ELF-1 (cell line): ENCODE measurements at regions not wholly inside any gene's neighbourhood (a gene's known extent, or its start where the extent isn't known, plus 50 kb on each side); places are given as distances from the start of the nearest gene placed in this dataset.
"Not testable (repeated sequence)": the region's sequence is repeated elsewhere in the genome, so short reads cannot be mapped to it uniquely, and the experiment has no call there.

Experiments used
- DNase-seq: peaks from one replicate; pipeline ENCODE4 v3.0.0-alpha.2; 2016; ENCODE audit warnings: low read depth, low spot score

- DNase-seq: no peak
Observed at GRCh38 chr5:18778225-18778624, 1144.0 kb downstream of the TAF11L14 start.

- DNase-seq: no peak
Observed at GRCh38 chr5:18789218-18789998, 1155.1 kb downstream of the TAF11L14 start.

- no peak for DNase-seq
Observed at GRCh38 chr5:18792145-18792544, 1157.9 kb downstream of the TAF11L14 start.

- DNase-seq: peak; percentile 21
Observed at GRCh38 chr5:18797222-18797621, 1163.0 kb downstream of the TAF11L14 start.

- DNase-seq: peak; percentile 88
Observed at GRCh38 chr5:18798058-18798457, 1163.8 kb downstream of the TAF11L14 start.

GRCh38 chr5:18799482-18800128, 1165.3 kb downstream of the TAF11L14 start:
- peak; percentile 41 for DNase-seq

- DNase-seq: no peak
Observed at GRCh38 chr5:18800293-18801025, 1166.2 kb downstream of the TAF11L14 start.

- not testable (repeated sequence) for DNase-seq
Observed at GRCh38 chr5:18801413-18801812, 1167.2 kb downstream of the TAF11L14 start.

GRCh38 chr5:18802336-18802735, 1168.1 kb downstream of the TAF11L14 start:
- no peak for DNase-seq

GRCh38 chr5:18805376-18805775, 1171.1 kb downstream of the TAF11L14 start:
- no peak for DNase-seq

GRCh38 chr5:18807256-18808149, 1173.2 kb downstream of the TAF11L14 start:
- no peak for DNase-seq

- no peak for DNase-seq
Observed at GRCh38 chr5:18811661-18812060, 1176.3 kb downstream of the CDH18 start.

GRCh38 chr5:18828351-18828750, 1159.6 kb downstream of the CDH18 start:
- DNase-seq: no peak

GRCh38 chr5:18829539-18829938, 1158.5 kb downstream of the CDH18 start:
- no peak for DNase-seq

GRCh38 chr5:18850216-18850615, 1137.8 kb downstream of the CDH18 start:
- DNase-seq: no peak

GRCh38 chr5:18872978-18873377, 1115.0 kb downstream of the CDH18 start:
- no peak for DNase-seq

GRCh38 chr5:18876565-18876964, 1111.4 kb downstream of the CDH18 start:
- no peak for DNase-seq

- no peak for DNase-seq
Observed at GRCh38 chr5:18881615-18882014, 1106.4 kb downstream of the CDH18 start.

GRCh38 chr5:18882154-18882553, 1105.8 kb downstream of the CDH18 start:
- DNase-seq: no peak

GRCh38 chr5:18888821-18889220, 1099.2 kb downstream of the CDH18 start:
- DNase-seq: peak; percentile 7

GRCh38 chr5:18900644-18901043, 1087.4 kb downstream of the CDH18 start:
- no peak for DNase-seq
